Vagina (tissue), 2 donors: ENCODE measurements at regions not wholly inside any gene's neighbourhood (a gene's known extent, or its start where the extent isn't known, plus 50 kb on each side); places are given as distances from the start of the nearest gene placed in this dataset.

Experiments used
- POLR2AphosphoS5 ChIP-seq, 2 donors: sonication (generic); formaldehyde crosslinking; IDR thresholded peaks; one replicate each; pipeline ENCODE4 v1.9.0; 2017; ENCODE audit warnings: antibody characterized with exemption in 2 of 2, mild to moderate bottlenecking in 2 of 2, low read depth in 1 of 2; ENCODE audit not compliant: insufficient read depth in 1 of 2
- TF ChIP-seq, protein P1 (sequence below), 3 experiments: fragments of 450-650 bp in 2 of 3; fragments of 200-600 bp in 1 of 3; sonication (generic) in 1 of 3; IDR thresholded peaks; one replicate each; pipeline ENCODE4 v1.5.1; 2017 to 2019; ENCODE audit warnings: antibody characterized with exemption in 3 of 3, mild to moderate bottlenecking in 2 of 3, moderate library complexity in 2 of 3

DNA sequence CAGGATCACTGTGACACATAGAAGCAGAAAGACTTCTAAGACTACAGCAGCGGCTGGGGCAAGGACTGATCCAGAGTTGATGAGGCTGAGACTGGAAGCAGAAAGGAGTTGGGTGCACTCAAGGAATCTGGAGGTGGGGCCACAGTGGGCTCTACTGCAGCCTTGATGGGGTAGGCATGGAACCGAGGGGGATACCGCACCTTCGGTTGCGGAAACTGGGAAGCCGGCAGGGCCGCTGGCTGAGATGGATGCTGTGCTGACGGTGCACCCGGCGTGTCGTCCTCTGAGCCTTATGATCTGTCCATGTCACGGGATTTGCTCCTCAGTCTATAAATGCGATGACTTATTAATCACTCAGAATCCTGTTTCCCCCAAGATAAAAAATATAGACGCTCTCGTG lies 473.5 kb upstream of the MYT1L start:
- TF ChIP-seq, protein P1, sequence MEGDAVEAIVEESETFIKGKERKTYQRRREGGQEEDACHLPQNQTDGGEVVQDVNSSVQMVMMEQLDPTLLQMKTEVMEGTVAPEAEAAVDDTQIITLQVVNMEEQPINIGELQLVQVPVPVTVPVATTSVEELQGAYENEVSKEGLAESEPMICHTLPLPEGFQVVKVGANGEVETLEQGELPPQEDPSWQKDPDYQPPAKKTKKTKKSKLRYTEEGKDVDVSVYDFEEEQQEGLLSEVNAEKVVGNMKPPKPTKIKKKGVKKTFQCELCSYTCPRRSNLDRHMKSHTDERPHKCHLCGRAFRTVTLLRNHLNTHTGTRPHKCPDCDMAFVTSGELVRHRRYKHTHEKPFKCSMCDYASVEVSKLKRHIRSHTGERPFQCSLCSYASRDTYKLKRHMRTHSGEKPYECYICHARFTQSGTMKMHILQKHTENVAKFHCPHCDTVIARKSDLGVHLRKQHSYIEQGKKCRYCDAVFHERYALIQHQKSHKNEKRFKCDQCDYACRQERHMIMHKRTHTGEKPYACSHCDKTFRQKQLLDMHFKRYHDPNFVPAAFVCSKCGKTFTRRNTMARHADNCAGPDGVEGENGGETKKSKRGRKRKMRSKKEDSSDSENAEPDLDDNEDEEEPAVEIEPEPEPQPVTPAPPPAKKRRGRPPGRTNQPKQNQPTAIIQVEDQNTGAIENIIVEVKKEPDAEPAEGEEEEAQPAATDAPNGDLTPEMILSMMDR (IDR thresholded peaks at IDR 0.05): no peak
- no peak for TF ChIP-seq POLR2AphosphoS5 (IDR thresholded peaks at IDR 0.05; ENCODE audit: insufficient read depth in 1 of 2, low read depth in 1 of 2)
